ENCODE measurements at regions not wholly inside any gene's neighbourhood (a gene's known extent, or its start where the extent isn't known, plus 50 kb on each side); places are given as distances from the start of the nearest gene placed in this dataset.

GRCh38 chr2:75410702-75411101 lies 150.0 kb downstream of the EVA1A start:
- TF ChIP-seq CEBPZ (IDR thresholded peaks at IDR 0.05; ENCODE audit: low read depth, low read length) (no peak), CTCF (IDR thresholded peaks at IDR 0.05 in 2 of 3, conservative IDR thresholded peaks at IDR 0.05 in 1 of 3; ENCODE audit: control insufficient read depth in 2 of 3, extremely low read depth in 1 of 3, insufficient read depth in 1 of 3, low read depth in 3 of 3, low read length in 3 of 3) (no peak), NFXL1 (IDR thresholded peaks at IDR 0.05; ENCODE audit: borderline replicate concordance) (no peak), CBFB (IDR thresholded peaks at IDR 0.05; ENCODE audit: low read depth) (no peak), KAT2A (conservative IDR thresholded peaks at IDR 0.05; ENCODE audit: control insufficient read depth, low read depth, low read length) (no peak), POLR2A (IDR thresholded peaks at IDR 0.05; ENCODE audit: low read depth, low read length) (no peak), EP300 (IDR thresholded peaks at IDR 0.05; ENCODE audit: borderline replicate concordance in 1 of 2, control insufficient read depth in 1 of 2, low read depth in 2 of 2, low read length in 2 of 2) (no peak)

Measured in GM12878 (cell line).